SU-DHL-6 (cell line): ENCODE measurements at regions not wholly inside any gene's neighbourhood (a gene's known extent, or its start where the extent isn't known, plus 50 kb on each side); places are given as distances from the start of the nearest gene placed in this dataset.

Experiments used
- H2AFZ ChIP-seq: fragments of 200-600 bp; sonication (generic); 2 replicates; pipeline ENCODE4 v1.6.1; 2014; ENCODE audit warnings: low read depth, mild to moderate bottlenecking, moderate library complexity, mixed read lengths, antibody characterized with exemption, low read length; ENCODE audit not compliant: severe bottlenecking
- H3F3A ChIP-seq: fragments of 200-600 bp; shearing (Covaris generic); 2 replicates; pipeline ENCODE4 v1.6.0; 2016; ENCODE audit warnings: antibody characterized with exemption, mild to moderate bottlenecking; ENCODE audit not compliant: insufficient read depth
- H3K27ac ChIP-seq: fragments of 200-600 bp; sonication (generic); 2 replicates; pipeline ENCODE4 v1.5.1; 2016; ENCODE audit warnings: low read depth, mild to moderate bottlenecking, low read length, moderate library complexity, mixed read lengths
- H3K27me3 ChIP-seq: fragments of 200-600 bp; sonication (generic), shearing (Covaris generic); 2 replicates; pipeline ENCODE4 v1.6.0; 2014; ENCODE audit warnings: mild to moderate bottlenecking, low read length
- H3K36me3 ChIP-seq: fragments of 200-600 bp; sonication (generic); 2 replicates; pipeline ENCODE4 v1.6.1; 2014; ENCODE audit warnings: mild to moderate bottlenecking, low read length, mixed read lengths
- H3K4me2 ChIP-seq: fragments of 300-600, 200-600 bp; shearing (Covaris generic), sonication (generic); 2 replicates; pipeline ENCODE4 v1.6.0; 2014; ENCODE audit warnings: low read length, low read depth, mild to moderate bottlenecking; ENCODE audit not compliant: poor library complexity, severe bottlenecking
- H3K4me3 ChIP-seq: fragments of 200-600 bp; sonication (generic); 2 replicates; pipeline ENCODE4 v1.5.1; 2014; ENCODE audit warnings: antibody characterized with exemption, low read length, mild to moderate bottlenecking, mixed read lengths; ENCODE audit not compliant: insufficient read depth, poor library complexity, severe bottlenecking
- H3K79me2 ChIP-seq: fragments of 200-600 bp; sonication (generic); 2 replicates; pipeline ENCODE4 v1.6.1; 2014; ENCODE audit warnings: mild to moderate bottlenecking, low read length, moderate library complexity; ENCODE audit not compliant: insufficient read depth
- H3K9ac ChIP-seq: fragments of 200-600 bp; sonication (generic); 2 replicates; pipeline ENCODE4 v1.7.0; 2014; ENCODE audit warnings: mild to moderate bottlenecking, low read length
- H3K9me2 ChIP-seq: fragments of 200-600 bp; sonication (generic); replicated peaks from 2 replicates; pipeline ENCODE4 v1.6.1; 2014; ENCODE audit warnings: low read length; ENCODE audit not compliant: insufficient read depth
- H3K9me3 ChIP-seq: fragments of 200-600 bp; sonication (generic); 2 replicates; pipeline ENCODE4 v1.6.1; 2014; ENCODE audit warnings: low read length, mixed read lengths; ENCODE audit not compliant: insufficient read depth
- H4K20me1 ChIP-seq: fragments of 200-600 bp; sonication (generic); 2 replicates; pipeline ENCODE4 v1.6.1; 2014; ENCODE audit warnings: low read depth, mild to moderate bottlenecking, antibody characterized with exemption, low read length, moderate library complexity, mixed read lengths
- EZH2phosphoT487 ChIP-seq: fragments of 200-600 bp; sonication (generic), shearing (Covaris generic); conservative IDR thresholded peaks from 2 replicates; pipeline ENCODE4 v1.6.1; 2018; ENCODE audit warnings: mild to moderate bottlenecking, antibody characterized with exemption, low read length, moderate library complexity, mixed read lengths
- TF ChIP-seq, protein P1 (sequence below): fragments of 200-600 bp; sonication (generic); IDR thresholded peaks from one replicate; pipeline ENCODE4 v1.5.1; 2017; ENCODE audit warnings: antibody characterized with exemption, mild to moderate bottlenecking, low read length, moderate library complexity; ENCODE audit not compliant: insufficient read depth, poor library complexity, severe bottlenecking

DNA sequence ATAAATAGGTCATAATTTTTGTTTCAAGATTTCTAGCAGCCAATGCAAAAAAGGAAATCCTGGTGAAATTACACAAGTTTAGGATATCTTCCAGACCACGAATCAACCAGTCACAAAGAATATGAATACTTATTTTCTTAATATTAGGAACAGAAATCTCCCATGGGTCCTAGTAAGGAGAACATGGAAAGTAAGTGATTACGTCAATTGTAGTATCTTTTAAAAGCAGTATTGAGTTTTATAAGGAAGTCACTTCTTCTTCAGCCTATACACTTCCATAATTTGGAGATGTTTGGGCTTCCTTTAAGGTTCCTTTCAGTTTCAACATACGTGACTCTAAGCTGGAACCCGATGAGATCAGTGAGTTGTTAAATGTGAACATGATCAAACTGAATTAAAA lies 534.5 kb downstream of the USP25 start:
- no peak overlapping the region for H3K4me2 ChIP-seq
- no peaks in the 10 kb centered on the region for H3K9me3 ChIP-seq
- no peak overlapping the region for H3K27ac ChIP-seq
- no peaks in the 10 kb centered on the region for H3K36me3 ChIP-seq
- TF ChIP-seq, protein P1, sequence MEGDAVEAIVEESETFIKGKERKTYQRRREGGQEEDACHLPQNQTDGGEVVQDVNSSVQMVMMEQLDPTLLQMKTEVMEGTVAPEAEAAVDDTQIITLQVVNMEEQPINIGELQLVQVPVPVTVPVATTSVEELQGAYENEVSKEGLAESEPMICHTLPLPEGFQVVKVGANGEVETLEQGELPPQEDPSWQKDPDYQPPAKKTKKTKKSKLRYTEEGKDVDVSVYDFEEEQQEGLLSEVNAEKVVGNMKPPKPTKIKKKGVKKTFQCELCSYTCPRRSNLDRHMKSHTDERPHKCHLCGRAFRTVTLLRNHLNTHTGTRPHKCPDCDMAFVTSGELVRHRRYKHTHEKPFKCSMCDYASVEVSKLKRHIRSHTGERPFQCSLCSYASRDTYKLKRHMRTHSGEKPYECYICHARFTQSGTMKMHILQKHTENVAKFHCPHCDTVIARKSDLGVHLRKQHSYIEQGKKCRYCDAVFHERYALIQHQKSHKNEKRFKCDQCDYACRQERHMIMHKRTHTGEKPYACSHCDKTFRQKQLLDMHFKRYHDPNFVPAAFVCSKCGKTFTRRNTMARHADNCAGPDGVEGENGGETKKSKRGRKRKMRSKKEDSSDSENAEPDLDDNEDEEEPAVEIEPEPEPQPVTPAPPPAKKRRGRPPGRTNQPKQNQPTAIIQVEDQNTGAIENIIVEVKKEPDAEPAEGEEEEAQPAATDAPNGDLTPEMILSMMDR, result no peak
- no peak for TF ChIP-seq EZH2phosphoT487
- no peaks in the 10 kb centered on the region for H3F3A ChIP-seq
- no peaks in the 10 kb centered on the region for H3K9me2 ChIP-seq
- no peak overlapping the region for H3K9ac ChIP-seq
- no peaks in the 10 kb centered on the region for H3K27me3 ChIP-seq
- no peak overlapping the region for H2AFZ ChIP-seq
- H3K79me2 ChIP-seq, result no peaks in the 10 kb centered on the region
- no peaks in the 10 kb centered on the region for H4K20me1 ChIP-seq
- H3K4me3 ChIP-seq, result no peak overlapping the region

- no peaks in the 10 kb centered on the region for H3F3A ChIP-seq
- H3K79me2 ChIP-seq, result no peaks in the 10 kb centered on the region
- no peak overlapping the region for H3K9ac ChIP-seq
- no peaks in the 10 kb centered on the region for H3K9me2 ChIP-seq
- H2AFZ ChIP-seq, result no peak overlapping the region
- H3K9me3 ChIP-seq, result no peaks in the 10 kb centered on the region
- H3K36me3 ChIP-seq, result no peaks in the 10 kb centered on the region
- no peak overlapping the region for H3K27ac ChIP-seq
- no peak overlapping the region for H3K4me2 ChIP-seq
- no peak overlapping the region for H3K4me3 ChIP-seq
- H3K27me3 ChIP-seq, result no peaks in the 10 kb centered on the region
- no peaks in the 10 kb centered on the region for H4K20me1 ChIP-seq
- TF ChIP-seq EZH2phosphoT487, result no peak
- TF ChIP-seq, protein P1, result no peak
These were observed 539.7 kb downstream of the USP25 start for GRCh38 chr21:16269476-16269875.

GRCh38 chr21:16279731-16280581 lies 550.2 kb downstream of the USP25 start:
- no peaks in the 10 kb centered on the region for H3K9me3 ChIP-seq
- TF ChIP-seq EZH2phosphoT487, result no peak
- TF ChIP-seq, protein P1, result no peak
- no peaks in the 10 kb centered on the region for H3K27me3 ChIP-seq
- no peaks in the 10 kb centered on the region for H4K20me1 ChIP-seq
- H3K27ac ChIP-seq, result no peak overlapping the region
- no peak overlapping the region for H3K4me2 ChIP-seq
- no peak overlapping the region for H3K4me3 ChIP-seq
- no peaks in the 10 kb centered on the region for H3F3A ChIP-seq
- no peaks in the 10 kb centered on the region for H3K36me3 ChIP-seq
- no peak overlapping the region for H2AFZ ChIP-seq
- no peak overlapping the region for H3K9ac ChIP-seq
- H3K79me2 ChIP-seq, result no peaks in the 10 kb centered on the region
- H3K9me2 ChIP-seq, result no peaks in the 10 kb centered on the region
